WTC11 (cell line): ENCODE measurements at regions not wholly inside any gene's neighbourhood (a gene's known extent, or its start where the extent isn't known, plus 50 kb on each side); places are given as distances from the start of the nearest gene placed in this dataset.

Experiments
- ATAC-seq: fragments of 200-7000 bp; cut with Tn5 transposase; 2 replicates; pipeline ENCODE4 v1.10.0; 2021; ENCODE audit warnings: mild to moderate bottlenecking, moderate library complexity
- CTCF ChIA-PET: fragments of 300-600 bp; sonication (Branson Sonifier 250); formaldehyde crosslinking; loops from one replicate; lab custom pipeline; 2021; ENCODE audit warnings: antibody characterized with exemption; lab: Charles Lee
- POLR2A ChIA-PET: fragments of 350-600 bp; sonication (Branson Sonifier 250); formaldehyde crosslinking; loops from one replicate; lab custom pipeline; 2021; ENCODE audit warnings: antibody characterized with exemption; lab: Charles Lee
- DNase-seq: peaks from one replicate; pipeline ENCODE4 v3.0.0; 2021; ENCODE audit warnings: low spot score
- H3K27ac Mint-ChIP-seq: 2 replicates; pipeline ENCODE4 v1.8.0; 2021; ENCODE audit warnings: mixed read lengths
- H3K27me3 Mint-ChIP-seq: 2 replicates; pipeline ENCODE4 v1.8.0; 2021; ENCODE audit warnings: low read depth, mild to moderate bottlenecking, moderate library complexity, mixed read lengths
- H3K36me3 Mint-ChIP-seq: 2 replicates; pipeline ENCODE4 v1.8.0; 2021; ENCODE audit warnings: mixed read lengths
- H3K4me1 Mint-ChIP-seq: 2 replicates; pipeline ENCODE4 v1.8.0; 2022; ENCODE audit warnings: mixed read lengths
- H3K4me3 Mint-ChIP-seq: 2 replicates; pipeline ENCODE4 v1.8.0; 2021; ENCODE audit warnings: mild to moderate bottlenecking, moderate library complexity, mixed read lengths
- H3K9me3 Mint-ChIP-seq: 2 replicates; pipeline ENCODE4 v1.8.0; 2021; ENCODE audit warnings: mixed read lengths
- ATF1 ChIP-seq: sonication (generic); formaldehyde crosslinking; IDR thresholded peaks from 2 replicates; pipeline ENCODE4 v1.8.1; 2023; ENCODE audit warnings: mild to moderate bottlenecking, moderate library complexity, missing genetic modification reagents
- GABPB1 ChIP-seq: sonication (generic); formaldehyde crosslinking; IDR thresholded peaks from 2 replicates; pipeline ENCODE4 v1.8.1; 2023; ENCODE audit warnings: mild to moderate bottlenecking, missing genetic modification reagents
- JAZF1 ChIP-seq: fragments of 250-450 bp; sonication (Bioruptor Pico); IDR thresholded peaks from 2 replicates; pipeline ENCODE4 v1.9.0; 2021; ENCODE audit warnings: moderate library complexity, mild to moderate bottlenecking, inconsistent platforms
- NFATC4 ChIP-seq: fragments of 250-450 bp; sonication (Bioruptor Pico); IDR thresholded peaks from 2 replicates; pipeline ENCODE4 v1.9.0; 2021; ENCODE audit warnings: mild to moderate bottlenecking
- NR1H2 ChIP-seq: sonication (generic); formaldehyde crosslinking; IDR thresholded peaks from 2 replicates; pipeline ENCODE4 v1.9.0; 2021; ENCODE audit warnings: mild to moderate bottlenecking, moderate library complexity, missing genetic modification reagents
- PREB ChIP-seq: sonication (generic); formaldehyde crosslinking; IDR thresholded peaks from 2 replicates; pipeline ENCODE4 v1.8.1; 2022; ENCODE audit warnings: mild to moderate bottlenecking, missing genetic modification reagents, moderate library complexity, borderline replicate concordance
- SMAD3 ChIP-seq: sonication (generic); formaldehyde crosslinking; IDR thresholded peaks from 2 replicates; pipeline ENCODE4 v1.8.0; 2022; ENCODE audit warnings: missing genetic modification reagents, mild to moderate bottlenecking, borderline replicate concordance
- TEAD1 ChIP-seq: sonication (generic); formaldehyde crosslinking; IDR thresholded peaks from 2 replicates; pipeline ENCODE4 v1.8.0; 2022; ENCODE audit warnings: mild to moderate bottlenecking, missing genetic modification reagents
- ZNF138 ChIP-seq: sonication (generic); formaldehyde crosslinking; conservative IDR thresholded peaks from 2 replicates; pipeline ENCODE4 v1.8.1; 2022; ENCODE audit warnings: mild to moderate bottlenecking, moderate library complexity, missing genetic modification reagents
- ZNF232 ChIP-seq: sonication (generic); formaldehyde crosslinking; IDR thresholded peaks from 2 replicates; pipeline ENCODE4 v1.8.0; 2022; ENCODE audit warnings: mild to moderate bottlenecking, missing genetic modification reagents
- ZNF425 ChIP-seq: fragments of 250-450 bp; sonication (Bioruptor Pico); conservative IDR thresholded peaks from 2 replicates; pipeline ENCODE4 v1.9.0; 2021; ENCODE audit warnings: mild to moderate bottlenecking
- TF ChIP-seq, protein P1 (sequence below): sonication (generic); formaldehyde crosslinking; IDR thresholded peaks from 2 replicates; pipeline ENCODE4 v1.8.0; 2022; ENCODE audit warnings: mild to moderate bottlenecking, missing genetic modification reagents
- TF ChIP-seq, protein P2 (sequence below): sonication (generic); formaldehyde crosslinking; IDR thresholded peaks from 2 replicates; pipeline ENCODE4 v1.8.1; 2022; ENCODE audit warnings: low read depth, missing genetic modification reagents, borderline replicate concordance
- TF ChIP-seq, protein P3 (sequence below): sonication (generic); formaldehyde crosslinking; conservative IDR thresholded peaks from 2 replicates; pipeline ENCODE4 v1.8.1; 2022; ENCODE audit warnings: mild to moderate bottlenecking, missing genetic modification reagents
- TF ChIP-seq, protein P4 (sequence below): sonication (generic); formaldehyde crosslinking; IDR thresholded peaks from 2 replicates; pipeline ENCODE4 v1.8.1; 2023; ENCODE audit warnings: mild to moderate bottlenecking, moderate library complexity, missing genetic modification reagents

GRCh38 chr7:41374150-41374848 is 328.6 kb downstream of the INHBA start:
- no peaks in the 10 kb centered on the region for H3K9me3 Mint-ChIP-seq
- no peak for DNase-seq
- H3K27me3 Mint-ChIP-seq: no peaks in the 10 kb centered on the region; the same call in 1 of the 2 replicates
- ChIA-PET CTCF (no interaction called here), POLR2A (no interaction called here)
- ATAC-seq: no peak
- no peak overlapping the region for H3K27ac Mint-ChIP-seq
- TF ChIP-seq, protein P1, sequence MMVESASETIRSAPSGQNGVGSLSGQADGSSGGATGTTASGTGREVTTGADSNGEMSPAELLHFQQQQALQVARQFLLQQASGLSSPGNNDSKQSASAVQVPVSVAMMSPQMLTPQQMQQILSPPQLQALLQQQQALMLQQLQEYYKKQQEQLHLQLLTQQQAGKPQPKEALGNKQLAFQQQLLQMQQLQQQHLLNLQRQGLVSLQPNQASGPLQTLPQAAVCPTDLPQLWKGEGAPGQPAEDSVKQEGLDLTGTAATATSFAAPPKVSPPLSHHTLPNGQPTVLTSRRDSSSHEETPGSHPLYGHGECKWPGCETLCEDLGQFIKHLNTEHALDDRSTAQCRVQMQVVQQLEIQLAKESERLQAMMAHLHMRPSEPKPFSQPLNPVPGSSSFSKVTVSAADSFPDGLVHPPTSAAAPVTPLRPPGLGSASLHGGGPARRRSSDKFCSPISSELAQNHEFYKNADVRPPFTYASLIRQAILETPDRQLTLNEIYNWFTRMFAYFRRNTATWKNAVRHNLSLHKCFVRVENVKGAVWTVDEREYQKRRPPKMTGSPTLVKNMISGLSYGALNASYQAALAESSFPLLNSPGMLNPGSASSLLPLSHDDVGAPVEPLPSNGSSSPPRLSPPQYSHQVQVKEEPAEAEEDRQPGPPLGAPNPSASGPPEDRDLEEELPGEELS (CRISPR knock-in tag): no peak
- no peak for TF ChIP-seq ZNF232 (CRISPR knock-in tag)
- TF ChIP-seq, protein P2, sequence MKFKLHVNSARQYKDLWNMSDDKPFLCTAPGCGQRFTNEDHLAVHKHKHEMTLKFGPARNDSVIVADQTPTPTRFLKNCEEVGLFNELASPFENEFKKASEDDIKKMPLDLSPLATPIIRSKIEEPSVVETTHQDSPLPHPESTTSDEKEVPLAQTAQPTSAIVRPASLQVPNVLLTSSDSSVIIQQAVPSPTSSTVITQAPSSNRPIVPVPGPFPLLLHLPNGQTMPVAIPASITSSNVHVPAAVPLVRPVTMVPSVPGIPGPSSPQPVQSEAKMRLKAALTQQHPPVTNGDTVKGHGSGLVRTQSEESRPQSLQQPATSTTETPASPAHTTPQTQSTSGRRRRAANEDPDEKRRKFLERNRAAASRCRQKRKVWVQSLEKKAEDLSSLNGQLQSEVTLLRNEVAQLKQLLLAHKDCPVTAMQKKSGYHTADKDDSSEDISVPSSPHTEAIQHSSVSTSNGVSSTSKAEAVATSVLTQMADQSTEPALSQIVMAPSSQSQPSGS (CRISPR knock-in tag): no peak
- TF ChIP-seq JAZF1 (CRISPR knock-in tag): no peak
- no peak for TF ChIP-seq NR1H2
- TF ChIP-seq GABPB1: no peak
- TF ChIP-seq ZNF138 (CRISPR knock-in tag): no peak
- TF ChIP-seq PREB (CRISPR knock-in tag): no peak
- TF ChIP-seq ZNF425 (CRISPR knock-in tag): no peak
- TF ChIP-seq, protein P3, sequence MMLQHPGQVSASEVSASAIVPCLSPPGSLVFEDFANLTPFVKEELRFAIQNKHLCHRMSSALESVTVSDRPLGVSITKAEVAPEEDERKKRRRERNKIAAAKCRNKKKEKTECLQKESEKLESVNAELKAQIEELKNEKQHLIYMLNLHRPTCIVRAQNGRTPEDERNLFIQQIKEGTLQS (CRISPR knock-in tag): no peak
- TF ChIP-seq SMAD3: no peak
- TF ChIP-seq ATF1 (CRISPR knock-in tag): no peak
- no peak for TF ChIP-seq NFATC4 (CRISPR knock-in tag)
- TF ChIP-seq, protein P4, sequence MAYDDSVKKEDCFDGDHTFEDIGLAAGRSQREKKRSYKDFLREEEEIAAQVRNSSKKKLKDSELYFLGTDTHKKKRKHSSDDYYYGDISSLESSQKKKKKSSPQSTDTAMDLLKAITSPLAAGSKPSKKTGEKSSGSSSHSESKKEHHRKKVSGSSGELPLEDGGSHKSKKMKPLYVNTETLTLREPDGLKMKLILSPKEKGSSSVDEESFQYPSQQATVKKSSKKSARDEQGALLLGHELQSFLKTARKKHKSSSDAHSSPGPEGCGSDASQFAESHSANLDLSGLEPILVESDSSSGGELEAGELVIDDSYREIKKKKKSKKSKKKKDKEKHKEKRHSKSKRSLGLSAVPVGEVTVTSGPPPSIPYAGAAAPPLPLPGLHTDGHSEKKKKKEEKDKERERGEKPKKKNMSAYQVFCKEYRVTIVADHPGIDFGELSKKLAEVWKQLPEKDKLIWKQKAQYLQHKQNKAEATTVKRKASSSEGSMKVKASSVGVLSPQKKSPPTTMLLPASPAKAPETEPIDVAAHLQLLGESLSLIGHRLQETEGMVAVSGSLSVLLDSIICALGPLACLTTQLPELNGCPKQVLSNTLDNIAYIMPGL (CRISPR knock-in tag): no peak
- TF ChIP-seq TEAD1: no peak
- H3K4me3 Mint-ChIP-seq: no peak overlapping the region
- no peaks in the 10 kb centered on the region for H3K36me3 Mint-ChIP-seq
- H3K4me1 Mint-ChIP-seq: peaks cover 9% of the 10 kb centered on the region
